Myocyte (in vitro differentiated cells): ENCODE measurements at regions not wholly inside any gene's neighbourhood (a gene's known extent, or its start where the extent isn't known, plus 50 kb on each side); places are given as distances from the start of the nearest gene placed in this dataset.

Experiments used
- DNase-seq: peaks from one replicate; pipeline ENCODE4 v3.0.0-alpha.2; 2012; ENCODE audit warnings: low read depth

- DNase-seq: no peak
Observed at GRCh38 chr4:186886759-186887158, 163.1 kb upstream of the FAT1 start.

- DNase-seq: no peak
Observed at GRCh38 chr4:186887291-186887700, 163.6 kb upstream of the FAT1 start.

- no peak for DNase-seq
Observed at GRCh38 chr4:186887752-186888151, 164.1 kb upstream of the FAT1 start.

- no peak for DNase-seq
Observed at GRCh38 chr4:186889876-186890643, 166.4 kb upstream of the FAT1 start.

- DNase-seq: no peak
Observed at GRCh38 chr4:186891859-186892486, 168.3 kb upstream of the FAT1 start.

- DNase-seq: no peak
Observed at GRCh38 chr4:186898367-186898766, 174.7 kb upstream of the FAT1 start.

- peak; percentile 65 for DNase-seq
Observed at GRCh38 chr4:186900232-186900900, 176.7 kb upstream of the FAT1 start.

- no peak for DNase-seq
Observed at GRCh38 chr4:186900984-186901383, 177.3 kb upstream of the FAT1 start.

GRCh38 chr4:186901850-186902249 is 178.2 kb upstream of the FAT1 start:
- no peak for DNase-seq

GRCh38 chr4:186902361-186902760 is 178.7 kb upstream of the FAT1 start:
- peak; percentile 67 for DNase-seq

- DNase-seq: peak; percentile 79
Observed at GRCh38 chr4:186904101-186904500, 180.4 kb upstream of the FAT1 start.

GRCh38 chr4:186906722-186907121 is 183.1 kb upstream of the FAT1 start:
- DNase-seq: no peak

GRCh38 chr4:186910385-186910784 is 186.7 kb upstream of the FAT1 start:
- no peak for DNase-seq

- no peak for DNase-seq
Observed at GRCh38 chr4:186912606-186913005, 188.9 kb upstream of the FAT1 start.

- no peak for DNase-seq
Observed at GRCh38 chr4:186915816-186916215, 192.2 kb upstream of the FAT1 start.

GRCh38 chr4:186917136-186917535 is 193.5 kb upstream of the FAT1 start:
- DNase-seq: no peak

- no peak for DNase-seq
Observed at GRCh38 chr4:186918466-186918865, 194.8 kb upstream of the FAT1 start.

- no peak for DNase-seq
Observed at GRCh38 chr4:186919340-186919739, 195.7 kb upstream of the FAT1 start.

GRCh38 chr4:186920483-186920882 is 196.8 kb upstream of the FAT1 start:
- DNase-seq: peak; percentile 82

- DNase-seq: no peak
Observed at GRCh38 chr4:186920992-186921391, 197.3 kb upstream of the FAT1 start.

GRCh38 chr4:186924723-186925122 is 201.1 kb upstream of the FAT1 start:
- peak; percentile 29 for DNase-seq

- DNase-seq: no peak
Observed at GRCh38 chr4:186927624-186928023, 204.0 kb upstream of the FAT1 start.
